Transverse colon (tissue), 4 donors: ENCODE measurements at regions not wholly inside any gene's neighbourhood (a gene's known extent, or its start where the extent isn't known, plus 50 kb on each side); places are given as distances from the start of the nearest gene placed in this dataset.

Experiments used
- EP300 ChIP-seq: sonication (generic); formaldehyde crosslinking; IDR thresholded peaks from one replicate; pipeline ENCODE4 v1.6.1; 2017; ENCODE audit warnings: antibody characterized with exemption, low read depth
- POLR2A ChIP-seq: fragments of 450-650 bp; IDR thresholded peaks from one replicate; pipeline ENCODE4 v1.6.1; 2016; ENCODE audit warnings: antibody characterized with exemption, mild to moderate bottlenecking, moderate library complexity
- POLR2AphosphoS5 ChIP-seq, 3 donors: sonication (generic); formaldehyde crosslinking; IDR thresholded peaks; one replicate each; pipeline ENCODE4 v1.6.1; 2016; ENCODE audit warnings: antibody characterized with exemption in 3 of 3
- TF ChIP-seq, protein P1 (sequence below), 5 experiments: fragments of 200-600 bp in 3 of 5; fragments of 450-650 bp in 2 of 5; sonication (generic) in 3 of 5; IDR thresholded peaks; 1 replicate in 2 of 5; 2 replicates in 3 of 5; pipeline ENCODE4 v1.5.1; 2016 to 2017; ENCODE audit warnings: antibody characterized with exemption in 5 of 5, inconsistent platforms in 3 of 5, mild to moderate bottlenecking in 2 of 5, moderate library complexity in 1 of 5

DNA sequence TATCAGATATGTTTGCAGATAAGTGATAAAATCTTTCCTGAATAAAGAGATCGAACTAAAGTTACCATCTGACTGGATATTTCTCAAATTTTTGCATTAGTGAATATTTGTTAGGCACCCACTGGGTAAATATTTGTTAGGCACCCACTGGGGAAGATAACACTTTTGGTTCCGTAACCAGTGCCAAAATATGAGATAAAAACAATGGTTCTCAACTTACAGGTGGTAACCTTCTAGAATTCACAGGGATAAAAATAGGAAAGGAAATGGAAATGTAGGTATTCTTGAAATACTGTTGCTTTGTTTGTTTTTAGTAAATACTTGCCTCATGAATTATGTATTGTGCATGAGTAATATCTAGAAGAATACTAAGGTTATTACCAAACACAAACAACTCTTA, 245.0 kb upstream of the KHDRBS2 start:
- TF ChIP-seq, protein P1, sequence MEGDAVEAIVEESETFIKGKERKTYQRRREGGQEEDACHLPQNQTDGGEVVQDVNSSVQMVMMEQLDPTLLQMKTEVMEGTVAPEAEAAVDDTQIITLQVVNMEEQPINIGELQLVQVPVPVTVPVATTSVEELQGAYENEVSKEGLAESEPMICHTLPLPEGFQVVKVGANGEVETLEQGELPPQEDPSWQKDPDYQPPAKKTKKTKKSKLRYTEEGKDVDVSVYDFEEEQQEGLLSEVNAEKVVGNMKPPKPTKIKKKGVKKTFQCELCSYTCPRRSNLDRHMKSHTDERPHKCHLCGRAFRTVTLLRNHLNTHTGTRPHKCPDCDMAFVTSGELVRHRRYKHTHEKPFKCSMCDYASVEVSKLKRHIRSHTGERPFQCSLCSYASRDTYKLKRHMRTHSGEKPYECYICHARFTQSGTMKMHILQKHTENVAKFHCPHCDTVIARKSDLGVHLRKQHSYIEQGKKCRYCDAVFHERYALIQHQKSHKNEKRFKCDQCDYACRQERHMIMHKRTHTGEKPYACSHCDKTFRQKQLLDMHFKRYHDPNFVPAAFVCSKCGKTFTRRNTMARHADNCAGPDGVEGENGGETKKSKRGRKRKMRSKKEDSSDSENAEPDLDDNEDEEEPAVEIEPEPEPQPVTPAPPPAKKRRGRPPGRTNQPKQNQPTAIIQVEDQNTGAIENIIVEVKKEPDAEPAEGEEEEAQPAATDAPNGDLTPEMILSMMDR (IDR thresholded peaks at IDR 0.05) = no peak
- TF ChIP-seq EP300 (no peak), POLR2AphosphoS5 (IDR thresholded peaks at IDR 0.05) (no peak), POLR2A (no peak)
